ENCODE measurements at regions not wholly inside any gene's neighbourhood (a gene's known extent, or its start where the extent isn't known, plus 50 kb on each side); places are given as distances from the start of the nearest gene placed in this dataset.
A peak's percentile ranks its signal among the peaks of the same experiment; 100 is the strongest.

DNA sequence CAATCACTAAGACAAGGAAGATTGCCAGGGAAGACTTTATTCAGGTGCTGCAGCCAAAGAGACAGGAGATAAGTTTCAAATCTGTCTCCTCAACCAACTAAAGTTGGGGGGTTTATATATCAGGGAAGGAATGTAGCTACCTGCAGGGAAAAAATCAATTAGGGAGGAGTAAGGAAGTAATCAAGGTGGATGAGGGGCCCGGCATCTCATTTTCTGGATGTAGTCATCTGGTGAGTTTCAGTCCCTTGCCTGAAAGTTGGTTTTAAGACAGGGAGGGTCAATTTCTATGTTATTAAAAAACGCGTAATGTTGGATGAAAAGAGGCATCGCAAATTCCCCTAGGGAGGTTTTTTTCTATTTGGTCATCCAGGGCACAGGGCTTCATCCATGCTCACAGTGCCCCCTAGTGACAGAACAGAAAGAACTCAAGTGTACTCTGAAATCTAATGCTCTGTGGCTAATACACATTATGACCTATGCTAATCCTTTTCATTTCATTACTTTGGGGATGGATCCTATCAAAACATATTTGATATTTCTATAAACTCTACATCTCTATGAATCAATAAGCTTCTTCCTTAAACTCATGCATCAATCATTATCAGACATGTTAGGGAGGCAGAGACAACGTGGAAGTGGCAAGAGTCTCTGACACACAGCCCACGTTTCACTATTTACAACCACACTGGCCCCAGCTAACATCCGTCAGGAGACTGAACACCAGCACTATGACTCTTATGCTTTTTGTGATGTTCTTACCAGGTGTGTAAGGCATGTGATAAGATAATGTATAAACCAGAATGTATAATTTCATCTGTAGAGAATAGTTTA, 1577.0 kb upstream of the TENM3 start:
- TF ChIP-seq POLR2A (IDR thresholded peaks at IDR 0.05) (no peak), POLR2AphosphoS5 (IDR thresholded peaks at IDR 0.05) (no peak)
- TF ChIP-seq, protein P1, sequence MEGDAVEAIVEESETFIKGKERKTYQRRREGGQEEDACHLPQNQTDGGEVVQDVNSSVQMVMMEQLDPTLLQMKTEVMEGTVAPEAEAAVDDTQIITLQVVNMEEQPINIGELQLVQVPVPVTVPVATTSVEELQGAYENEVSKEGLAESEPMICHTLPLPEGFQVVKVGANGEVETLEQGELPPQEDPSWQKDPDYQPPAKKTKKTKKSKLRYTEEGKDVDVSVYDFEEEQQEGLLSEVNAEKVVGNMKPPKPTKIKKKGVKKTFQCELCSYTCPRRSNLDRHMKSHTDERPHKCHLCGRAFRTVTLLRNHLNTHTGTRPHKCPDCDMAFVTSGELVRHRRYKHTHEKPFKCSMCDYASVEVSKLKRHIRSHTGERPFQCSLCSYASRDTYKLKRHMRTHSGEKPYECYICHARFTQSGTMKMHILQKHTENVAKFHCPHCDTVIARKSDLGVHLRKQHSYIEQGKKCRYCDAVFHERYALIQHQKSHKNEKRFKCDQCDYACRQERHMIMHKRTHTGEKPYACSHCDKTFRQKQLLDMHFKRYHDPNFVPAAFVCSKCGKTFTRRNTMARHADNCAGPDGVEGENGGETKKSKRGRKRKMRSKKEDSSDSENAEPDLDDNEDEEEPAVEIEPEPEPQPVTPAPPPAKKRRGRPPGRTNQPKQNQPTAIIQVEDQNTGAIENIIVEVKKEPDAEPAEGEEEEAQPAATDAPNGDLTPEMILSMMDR (IDR thresholded peaks at IDR 0.05 in 8 of 11, conservative IDR thresholded peaks at IDR 0.05 in 3 of 11), result peak in 4 of 11 experiments; percentile 36 to 54 (median 42)
